Upper lobe of right lung (tissue), 1 donor: ENCODE measurements at regions not wholly inside any gene's neighbourhood (a gene's known extent, or its start where the extent isn't known, plus 50 kb on each side); places are given as distances from the start of the nearest gene placed in this dataset.

ENCODE experiments used
- ATAC-seq: fragments of 200-7000 bp; cut with Tn5 transposase; one replicate; pipeline ENCODE4 v1.9.1; 2020; ENCODE audit warnings: mild to moderate bottlenecking, moderate library complexity
- DNase-seq: peaks from one replicate; pipeline ENCODE4 v3.0.0-alpha.2; 2020
- H3K27ac ChIP-seq: fragments of 200-600 bp; one replicate; pipeline ENCODE4 v1.8.0; 2022
- H3K27me3 ChIP-seq: fragments of 200-600 bp; one replicate; pipeline ENCODE4 v1.8.0; 2022; ENCODE audit warnings: mild to moderate bottlenecking
- H3K36me3 ChIP-seq: fragments of 200-600 bp; one replicate; pipeline ENCODE4 v1.8.0; 2022
- H3K4me1 ChIP-seq: fragments of 200-600 bp; one replicate; pipeline ENCODE4 v1.8.0; 2022
- H3K4me3 ChIP-seq: fragments of 200-600 bp; one replicate; pipeline ENCODE4 v1.8.0; 2022; ENCODE audit warnings: mild to moderate bottlenecking
- H3K9me3 ChIP-seq: fragments of 200-600 bp; one replicate; pipeline ENCODE4 v1.8.0; 2022
- intact Hi-C: fragments of 100-400 bp; cut with DNase I; formaldehyde crosslinking; loops from one replicate; pipeline ENCODE4 v1.11.0; 2022
- TF ChIP-seq, protein P1 (sequence below): fragments of 200-600 bp; IDR thresholded peaks from one replicate; pipeline ENCODE4 v1.8.0; 2022; ENCODE audit warnings: antibody characterized with exemption
- donor health status: DM: no; HTN: yes; CAD: no; lungs with severe emphysema.

DNA sequence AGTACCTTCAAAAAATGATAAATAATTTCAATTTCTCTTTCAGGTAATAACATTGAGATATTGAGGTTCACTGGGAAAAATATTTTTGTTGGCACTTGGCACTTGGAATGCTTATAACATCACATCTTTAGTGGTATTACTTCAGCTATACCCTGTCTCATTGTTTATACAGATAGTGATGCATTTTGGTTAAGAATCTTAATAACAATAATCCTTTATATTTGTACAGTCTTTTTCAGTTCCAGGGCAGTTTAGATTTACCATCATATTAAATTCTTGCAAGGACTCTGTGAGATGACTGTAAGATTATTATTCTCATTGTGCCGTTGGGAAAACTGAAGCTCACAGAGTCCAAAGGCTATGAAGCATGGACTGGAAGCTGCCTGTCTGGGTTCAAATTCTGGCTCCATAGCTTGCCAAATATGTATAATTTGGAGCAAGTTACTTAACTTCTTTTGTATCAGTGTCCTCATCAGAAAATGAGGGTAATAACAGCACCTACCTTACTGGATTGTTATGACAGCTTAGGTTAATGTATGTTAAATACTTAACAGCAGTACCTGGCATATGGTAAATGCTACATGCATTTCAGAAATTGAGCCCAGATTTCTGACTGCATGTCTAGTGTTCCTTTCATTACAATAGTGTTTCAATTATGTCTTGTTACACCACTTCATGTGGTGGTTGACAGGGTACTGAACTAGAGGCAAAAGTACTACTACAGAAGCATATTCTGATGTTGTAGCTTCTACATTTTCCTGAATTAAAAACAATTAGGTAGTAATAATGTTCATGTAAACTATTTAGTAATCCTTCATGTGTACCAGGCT lies 272.2 kb downstream of the PLK2 start:
- intact Hi-C loops: no loop called here
- Histone ChIP-seq H3K27ac (no peak overlapping the region), H3K9me3 (no peaks in the 10 kb centered on the region), H3K36me3 (no peaks in the 10 kb centered on the region), H3K4me1 (no peaks in the 10 kb centered on the region), H3K4me3 (no peak overlapping the region), H3K27me3 (no peaks in the 10 kb centered on the region)
- ATAC-seq: no peak
- TF ChIP-seq, protein P1, sequence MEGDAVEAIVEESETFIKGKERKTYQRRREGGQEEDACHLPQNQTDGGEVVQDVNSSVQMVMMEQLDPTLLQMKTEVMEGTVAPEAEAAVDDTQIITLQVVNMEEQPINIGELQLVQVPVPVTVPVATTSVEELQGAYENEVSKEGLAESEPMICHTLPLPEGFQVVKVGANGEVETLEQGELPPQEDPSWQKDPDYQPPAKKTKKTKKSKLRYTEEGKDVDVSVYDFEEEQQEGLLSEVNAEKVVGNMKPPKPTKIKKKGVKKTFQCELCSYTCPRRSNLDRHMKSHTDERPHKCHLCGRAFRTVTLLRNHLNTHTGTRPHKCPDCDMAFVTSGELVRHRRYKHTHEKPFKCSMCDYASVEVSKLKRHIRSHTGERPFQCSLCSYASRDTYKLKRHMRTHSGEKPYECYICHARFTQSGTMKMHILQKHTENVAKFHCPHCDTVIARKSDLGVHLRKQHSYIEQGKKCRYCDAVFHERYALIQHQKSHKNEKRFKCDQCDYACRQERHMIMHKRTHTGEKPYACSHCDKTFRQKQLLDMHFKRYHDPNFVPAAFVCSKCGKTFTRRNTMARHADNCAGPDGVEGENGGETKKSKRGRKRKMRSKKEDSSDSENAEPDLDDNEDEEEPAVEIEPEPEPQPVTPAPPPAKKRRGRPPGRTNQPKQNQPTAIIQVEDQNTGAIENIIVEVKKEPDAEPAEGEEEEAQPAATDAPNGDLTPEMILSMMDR: no peak
- no peak for DNase-seq

DNA sequence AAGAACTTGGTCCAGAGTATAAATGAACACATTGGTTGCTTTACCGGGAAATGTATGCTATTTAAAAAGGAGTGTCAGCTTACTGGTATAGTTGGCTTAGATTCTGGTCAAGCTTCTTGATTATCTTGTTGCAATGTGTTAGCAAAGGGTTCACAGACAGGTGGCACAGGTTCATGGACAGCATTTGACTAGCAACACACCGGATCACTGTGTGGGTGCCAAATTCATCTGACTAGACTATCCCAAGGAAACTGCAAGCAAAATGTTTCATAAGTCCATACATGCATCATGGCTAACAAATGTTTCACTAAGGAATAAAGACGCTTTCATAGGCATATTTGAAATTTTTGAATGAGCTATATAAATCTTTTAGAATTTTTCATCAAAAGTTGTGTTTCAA lies 274.1 kb downstream of the PLK2 start:
- DNase-seq (no peak), ATAC-seq (no peak)
- Histone ChIP-seq H3K36me3 (no peaks in the 10 kb centered on the region), H3K27ac (no peak overlapping the region), H3K9me3 (no peaks in the 10 kb centered on the region), H3K4me1 (no peaks in the 10 kb centered on the region), H3K27me3 (no peaks in the 10 kb centered on the region), H3K4me3 (no peak overlapping the region)
- TF ChIP-seq, protein P1: no peak
- intact Hi-C loops: no loop called here

DNA sequence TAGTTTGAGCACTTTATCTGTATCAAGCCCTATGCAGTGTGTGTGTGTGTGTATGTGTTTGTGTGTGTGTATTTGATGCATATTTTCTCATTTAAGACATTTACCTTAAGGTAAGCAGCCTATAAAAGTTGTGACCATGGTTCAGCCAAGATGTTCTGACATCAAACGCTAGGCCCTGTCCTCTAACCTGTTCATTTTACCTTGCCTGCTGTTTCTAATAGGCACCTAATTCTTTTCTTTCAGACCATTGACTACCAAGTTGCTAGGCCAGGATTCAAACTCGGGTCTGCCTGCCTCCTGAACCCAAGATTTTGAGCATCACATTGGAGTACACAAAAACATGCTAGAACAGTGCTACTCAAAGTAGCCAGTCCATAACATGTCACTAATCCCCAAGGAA lies 274.5 kb downstream of the PLK2 start:
- intact Hi-C loops: no loop called here

DNA sequence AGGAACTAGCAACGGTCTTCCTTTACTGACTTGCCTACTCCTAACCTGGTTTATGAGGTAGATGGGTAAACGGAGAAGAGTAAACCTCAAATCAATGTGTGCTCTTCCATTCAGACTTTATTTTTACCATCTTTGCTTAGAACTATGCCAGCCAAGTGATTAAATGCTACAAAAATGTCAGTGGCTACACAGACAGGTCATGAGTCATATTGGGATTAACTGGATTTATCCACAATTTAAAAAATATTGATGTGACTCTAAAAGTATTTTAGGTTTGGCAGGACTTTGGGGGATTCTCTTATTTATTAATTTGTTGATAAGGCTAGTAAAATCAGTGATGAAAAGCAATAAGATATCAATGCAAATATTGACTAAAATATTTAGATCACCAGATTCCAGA lies 275.0 kb downstream of the PLK2 start:
- H3K27me3 ChIP-seq: no peaks in the 10 kb centered on the region
- no peak overlapping the region for H3K27ac ChIP-seq
- DNase-seq: no peak
- no peaks in the 10 kb centered on the region for H3K9me3 ChIP-seq
- intact Hi-C loops: no loop called here
- H3K4me1 ChIP-seq: no peaks in the 10 kb centered on the region
- TF ChIP-seq, protein P1: no peak
- no peak for ATAC-seq
- no peak overlapping the region for H3K4me3 ChIP-seq
- H3K36me3 ChIP-seq: no peaks in the 10 kb centered on the region

More for the DNA sequence above, 274.5 kb downstream of the PLK2 start:
- H3K9me3 ChIP-seq: no peaks in the 10 kb centered on the region
- H3K27me3 ChIP-seq: no peaks in the 10 kb centered on the region
- no peak for ATAC-seq
- no peak overlapping the region for H3K27ac ChIP-seq
- TF ChIP-seq, protein P1: no peak
- DNase-seq: no peak
- no peak overlapping the region for H3K4me3 ChIP-seq
- H3K4me1 ChIP-seq: no peaks in the 10 kb centered on the region
- H3K36me3 ChIP-seq: no peaks in the 10 kb centered on the region

DNA sequence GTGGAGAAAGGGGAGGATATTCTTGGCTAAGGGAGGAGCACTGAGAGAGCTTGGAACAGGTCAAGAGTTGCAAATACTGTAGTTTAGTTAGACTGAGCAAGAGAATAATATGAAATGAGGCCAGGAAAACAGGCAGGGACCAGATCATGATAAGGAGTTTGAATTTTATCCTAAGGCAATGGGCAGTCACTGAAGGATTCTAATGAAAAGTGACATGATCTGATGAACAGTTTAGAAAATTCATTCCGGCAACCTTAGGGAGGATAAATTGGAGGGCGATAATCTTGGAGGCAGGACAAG lies 276.1 kb downstream of the PLK2 start:
- Histone ChIP-seq H3K27me3 (no peaks in the 10 kb centered on the region), H3K27ac (no peak overlapping the region), H3K4me3 (no peak overlapping the region), H3K4me1 (no peaks in the 10 kb centered on the region), H3K36me3 (no peaks in the 10 kb centered on the region), H3K9me3 (no peaks in the 10 kb centered on the region)
- intact Hi-C loops: no loop called here
- TF ChIP-seq, protein P1: no peak
- ATAC-seq (no peak), DNase-seq (no peak)
